ENCODE measurements at regions not wholly inside any gene's neighbourhood (a gene's known extent, or its start where the extent isn't known, plus 50 kb on each side); places are given as distances from the start of the nearest gene placed in this dataset.

GRCh38 chr6:121810158-121811032, 374.9 kb downstream of the GJA1 start:
- no peak for DNase-seq
- Histone ChIP-seq H4K91ac (ENCODE audit: insufficient read length, low read depth, low read length) (no peak overlapping the region), H2BK5ac (ENCODE audit: insufficient read length, low read length) (no peak overlapping the region), H3K9me3 (ENCODE audit: control insufficient read depth, low read depth, low read length) (no peaks in the 10 kb centered on the region), H3K4me2 (ENCODE audit: insufficient read depth, insufficient read length, low read length) (no peak overlapping the region), H3K27ac (ENCODE audit: insufficient read length, low read depth, low read length) (no peak overlapping the region), H3K56ac (ENCODE audit: insufficient read length, low read depth, low read length) (no peak overlapping the region), H3T11ph (ENCODE audit: low read length) (no peak overlapping the region), H3K14ac (ENCODE audit: insufficient read depth, low read length) (no peak overlapping the region), H3K27me3 (ENCODE audit: insufficient read depth, low read length) (no peaks in the 10 kb centered on the region), H2BK15ac (ENCODE audit: low read depth, low read length) (no peak overlapping the region), H3K18ac (ENCODE audit: insufficient read length, low read depth, low read length) (no peak overlapping the region), H2AFZ (ENCODE audit: low read length) (no peak overlapping the region), H2BK12ac (ENCODE audit: insufficient read length, low read depth, low read length) (no peak overlapping the region), H3K23me2 (ENCODE audit: insufficient read length, low read depth, low read length, poor library complexity, severe bottlenecking) (no peaks in the 10 kb centered on the region), H3K79me2 (ENCODE audit: insufficient read depth, low read length) (no peaks in the 10 kb centered on the region), H3K23ac (ENCODE audit: insufficient read length, low read depth, low read length) (no peak overlapping the region), H3K4ac (ENCODE audit: low read depth, low read length) (no peak overlapping the region), H2BK120ac (ENCODE audit: low read depth, low read length, poor library complexity, severe bottlenecking) (no peak overlapping the region), H4K5ac (ENCODE audit: insufficient read length, low read depth, low read length) (no peak overlapping the region), H3K9ac (ENCODE audit: extremely low read depth, insufficient read length, low read length) (no peak overlapping the region), H4K20me1 (ENCODE audit: control insufficient read depth, insufficient read depth, insufficient read length) (no peaks in the 10 kb centered on the region), H2AK5ac (ENCODE audit: insufficient read length, low read length) (no peak overlapping the region), H2BK20ac (ENCODE audit: low read depth, low read length, poor library complexity, severe bottlenecking) (no peak overlapping the region), H3K4me1 (ENCODE audit: insufficient read depth, low read length) (no peaks in the 10 kb centered on the region; the same call in 1 of the 2 replicates), H3K79me1 (ENCODE audit: insufficient read depth, low read depth, low read length, poor library complexity, severe bottlenecking) (no peaks in the 10 kb centered on the region), H4K8ac (replicated peaks; ENCODE audit: insufficient read length, low read depth, low read length) (no peak overlapping the region)
- no peak overlapping the region for H3K4me3 Mint-ChIP-seq
- no peaks in the 10 kb centered on the region for H3K27me3 Mint-ChIP-seq (ENCODE audit: low read depth)
- no peak for TF ChIP-seq CTCF (conservative IDR thresholded peaks at IDR 0.05)
- WGBS (ENCODE audit: extremely low coverage, insufficient read length, low lambda C conversion rate) = no CpG with 5 or more reads among the region's 7 CpGs
- H3K27ac Mint-ChIP-seq = no peak overlapping the region
- H3K9me3 Mint-ChIP-seq = peaks cover 0 to 3% of the 10 kb centered on the region in 2 experiments; a peak in 1 of 5 replicates
- peaks cover 3 to 7% (median 5%) of the 10 kb centered on the region in 3 experiments; a peak in 3 of 7 replicates for H3K36me3 Mint-ChIP-seq (ENCODE audit: insufficient read depth in 1 of 3, low read depth in 3 of 3)
- H3K4me1 Mint-ChIP-seq = no peaks in the 10 kb centered on the region

All from H9 (cell line).